ENCODE measurements at regions not wholly inside any gene's neighbourhood (a gene's known extent, or its start where the extent isn't known, plus 50 kb on each side); places are given as distances from the start of the nearest gene placed in this dataset.
"Not testable (repeated sequence)": the region's sequence is repeated elsewhere in the genome, so short reads cannot be mapped to it uniquely, and the experiment has no call there.

DNA sequence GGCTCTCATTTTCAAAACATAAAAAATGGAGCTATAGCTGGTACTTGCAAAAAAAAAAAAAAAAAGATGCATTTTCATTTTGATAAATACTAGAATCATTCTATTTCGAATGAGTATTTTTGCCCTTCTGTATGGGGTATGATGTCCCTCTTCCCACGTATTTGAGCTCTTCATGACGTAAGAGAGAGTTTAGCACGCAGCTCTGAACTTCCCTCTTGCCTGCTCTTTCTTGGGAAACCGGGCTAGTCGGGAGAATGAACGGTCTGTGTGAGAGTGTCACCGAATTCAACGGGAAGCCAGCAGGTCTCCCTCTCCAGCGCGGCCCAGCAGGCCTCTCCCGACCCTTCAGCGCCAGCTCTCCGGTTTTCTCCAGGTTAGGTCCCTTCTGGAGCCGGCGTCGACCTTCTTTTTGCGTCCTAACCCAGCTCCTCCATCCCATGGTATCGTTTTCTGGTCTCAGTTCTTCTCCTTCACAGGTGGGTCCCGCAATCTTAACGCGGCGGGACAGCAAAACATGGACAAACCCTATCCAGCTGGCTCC, 159.2 kb upstream of the PITRM1 start:
- DNase-seq: no peak

DNA sequence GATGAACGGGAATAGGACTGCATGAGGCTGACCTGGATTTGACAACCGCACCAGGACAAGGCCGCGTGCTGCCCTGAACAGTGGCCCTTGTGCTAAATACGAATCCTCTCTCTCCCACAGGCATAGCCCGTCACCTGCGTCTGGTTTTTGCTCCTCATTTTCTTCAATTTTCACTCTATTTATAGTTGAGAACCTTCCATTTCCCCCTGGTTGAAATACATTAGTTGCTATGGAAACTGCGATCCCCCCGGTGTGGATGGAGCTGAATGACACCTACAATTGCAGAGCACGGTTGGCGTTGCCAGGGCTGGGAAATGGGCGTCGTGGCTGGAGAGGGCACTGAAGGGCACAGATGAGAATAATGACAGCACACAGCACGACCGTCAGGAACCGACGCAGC, 158.6 kb upstream of the PITRM1 start:
- no peak for DNase-seq

GRCh38 chr10:3330663-3331062, 158.1 kb upstream of the PITRM1 start:
- no peak for DNase-seq

DNA sequence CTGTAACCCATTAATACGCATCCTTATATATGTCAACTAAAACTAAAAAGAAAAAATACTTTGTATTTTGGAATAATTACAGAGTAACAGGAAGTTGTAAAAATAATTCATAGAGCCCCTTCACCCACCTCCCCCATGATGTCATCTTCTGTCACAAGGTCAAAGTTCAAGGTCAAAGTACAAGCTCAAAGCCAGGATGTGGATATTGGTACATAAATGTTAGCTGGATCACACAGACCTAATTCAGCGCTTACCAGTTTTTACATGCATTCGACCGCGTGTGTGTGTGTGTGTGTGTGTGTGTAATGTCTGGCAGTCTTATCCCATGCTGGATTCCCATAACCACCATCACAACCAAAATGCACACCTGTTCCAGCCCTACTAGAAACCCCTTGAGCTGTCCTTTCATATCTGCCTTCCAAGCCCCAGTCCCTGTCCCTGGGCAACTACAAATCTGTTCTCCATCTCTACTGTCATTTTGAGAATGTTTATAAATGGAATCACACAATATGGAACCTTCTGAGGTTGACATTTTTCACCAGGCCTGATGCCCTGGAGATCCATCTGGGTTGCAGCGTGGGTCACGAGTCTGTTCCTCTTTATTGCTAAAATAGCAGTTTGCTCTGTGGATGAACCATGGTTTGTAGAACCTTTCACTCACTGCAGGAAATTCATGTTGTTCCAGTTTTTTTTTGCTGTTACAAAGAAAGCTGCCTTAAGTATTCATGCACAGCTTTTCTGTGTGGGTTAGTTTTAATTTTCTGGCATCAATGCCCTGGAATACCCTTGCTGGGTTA, 153.6 kb upstream of the PITRM1 start:
- no peak for DNase-seq

DNA sequence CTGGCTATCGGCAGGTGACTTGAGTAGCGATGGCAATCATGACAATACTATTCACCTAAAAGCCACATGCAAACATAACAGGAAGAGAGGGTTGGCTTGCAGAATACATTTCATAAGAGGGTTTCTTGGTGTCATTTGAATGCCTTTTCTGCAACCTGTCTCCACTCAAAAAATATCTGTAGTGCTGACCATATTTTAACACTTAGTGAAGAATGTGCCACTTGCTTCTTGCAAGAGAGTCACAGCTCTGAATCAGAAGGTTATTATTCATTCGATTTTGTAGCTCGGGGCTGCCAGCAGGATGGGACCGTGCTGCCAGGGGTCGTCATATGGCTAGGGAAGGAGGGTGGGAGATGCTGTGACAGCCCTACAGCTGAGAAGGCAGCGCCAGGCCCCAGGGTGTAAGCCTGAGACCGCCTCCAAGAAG, 152.0 kb upstream of the PITRM1 start:
- DNase-seq: no peak

DNA sequence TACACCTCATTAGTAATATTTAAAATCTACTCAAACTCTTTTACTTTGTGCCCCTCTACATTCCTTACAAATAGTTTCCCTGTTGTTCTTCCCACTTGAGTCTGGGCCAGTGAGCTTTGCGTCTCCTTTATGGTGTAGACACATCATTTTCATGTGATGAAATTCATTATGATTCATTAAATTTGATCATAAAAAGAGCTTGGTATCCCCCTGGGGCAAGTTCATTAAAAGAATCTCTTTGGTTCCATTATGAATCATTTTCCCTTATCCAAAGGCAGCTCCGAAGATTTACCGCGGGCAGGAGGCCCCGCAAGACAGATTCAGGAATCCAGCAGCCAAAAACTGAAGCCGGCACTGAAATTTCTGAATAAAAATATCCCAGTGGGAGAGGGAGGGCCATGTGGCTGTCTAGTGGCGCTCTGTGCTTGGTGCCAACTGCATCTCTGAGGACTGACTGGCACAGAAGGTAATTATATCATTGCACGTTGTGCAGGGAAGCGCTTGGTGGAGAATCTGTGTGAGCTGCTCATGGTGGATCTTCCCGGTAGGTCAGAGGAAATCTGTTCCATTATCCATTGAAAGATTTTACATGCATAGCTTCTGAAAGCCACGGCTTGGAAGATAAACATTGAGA, 151.4 kb upstream of the PITRM1 start:
- no peak for DNase-seq

DNA sequence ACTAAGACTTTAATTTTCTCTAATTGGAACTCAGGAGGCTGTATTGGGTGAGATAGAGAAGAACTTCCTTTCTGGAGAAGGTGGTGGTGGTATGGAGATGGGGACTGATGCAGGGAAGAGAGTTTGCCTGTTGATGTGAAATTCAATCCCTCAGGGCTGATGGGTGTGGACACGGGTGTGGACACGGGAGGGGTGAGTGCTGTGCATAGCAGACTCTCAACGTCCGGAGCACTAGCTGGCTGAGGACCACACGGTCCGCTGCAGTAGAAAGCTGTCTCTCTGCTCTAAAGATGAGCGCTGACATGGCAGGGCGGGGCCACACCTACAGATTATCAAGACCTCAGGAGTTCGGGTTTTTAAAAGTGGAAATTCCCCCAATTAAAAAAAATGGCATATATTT, 148.5 kb upstream of the PITRM1 start:
- no peak for DNase-seq

DNA sequence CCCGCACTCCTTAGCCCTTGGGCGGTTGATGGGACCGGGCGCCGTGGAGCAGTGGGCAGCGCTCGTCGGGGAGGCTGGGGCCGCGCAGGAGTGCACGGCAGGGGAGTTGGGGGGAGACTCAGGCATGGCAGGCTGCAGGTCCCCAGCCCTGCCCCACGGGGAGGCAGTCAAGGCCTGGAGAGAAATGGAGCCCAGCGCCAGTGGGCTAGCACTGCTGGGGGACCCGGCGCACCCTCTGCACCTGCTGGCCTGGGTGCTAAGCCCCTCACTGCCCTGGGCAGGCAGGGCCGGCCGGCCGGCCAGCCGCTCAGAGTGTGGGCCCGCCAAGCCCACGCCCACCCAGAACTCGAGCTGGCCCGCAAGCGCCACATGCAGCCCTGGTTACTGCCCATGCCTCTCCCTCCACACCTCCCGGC, 147.2 kb upstream of the PITRM1 start:
- DNase-seq: no peak

DNA sequence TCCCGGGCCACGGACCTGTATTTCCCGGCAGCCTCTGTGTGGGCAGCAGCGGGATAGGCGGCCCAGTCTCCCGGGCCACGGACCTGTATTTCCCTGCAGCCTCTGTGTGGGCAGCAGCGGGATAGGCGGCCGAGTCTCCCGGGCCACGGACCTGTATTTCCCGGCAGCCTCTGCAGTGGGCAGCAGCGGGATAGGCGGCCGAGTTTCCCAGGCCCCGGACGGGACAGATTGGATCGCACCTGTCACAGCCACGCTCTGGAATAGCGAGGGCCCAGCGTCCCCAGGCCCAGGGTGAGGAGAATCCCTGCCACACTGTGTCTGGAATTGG, 145.9 kb upstream of the PITRM1 start:
- DNase-seq: not testable (repeated sequence)

GRCh38 chr10:3317553-3318479, 145.2 kb upstream of the PITRM1 start:
- not testable (repeated sequence) for DNase-seq

- not testable (repeated sequence) for DNase-seq
Measured at GRCh38 chr10:3314445-3315085, 142.0 kb upstream of the PITRM1 start.

DNA sequence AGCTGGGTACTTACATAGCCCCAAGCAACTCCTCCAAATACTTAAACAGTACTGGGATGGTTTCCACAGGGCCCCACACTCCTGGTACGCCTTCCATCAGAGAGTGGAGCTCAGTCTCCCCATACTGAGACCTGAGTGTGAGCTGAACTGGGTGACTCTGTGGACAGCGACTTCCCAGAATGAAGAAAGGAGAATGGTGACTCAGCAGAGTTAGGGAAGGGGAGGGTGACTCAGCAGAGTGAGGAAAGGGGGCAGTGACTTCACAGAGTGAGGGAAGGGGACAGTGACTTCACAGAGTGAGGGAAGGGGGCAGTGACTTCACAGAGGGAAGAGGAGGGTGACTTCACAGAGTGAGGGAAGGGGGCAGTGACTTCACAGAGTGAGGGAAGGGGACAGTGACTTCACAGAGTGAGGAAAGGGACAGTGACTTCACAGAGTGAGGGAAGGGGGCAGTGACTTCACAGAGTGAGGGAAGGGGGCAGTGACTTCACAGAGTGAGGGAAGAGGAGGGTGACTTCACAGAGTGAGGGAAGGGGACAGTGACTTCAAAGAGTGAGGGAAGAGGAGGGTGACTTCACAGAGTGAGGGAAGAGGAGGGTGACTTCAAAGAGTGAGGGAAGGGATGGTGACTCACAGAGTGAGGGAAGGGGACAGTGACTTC, 141.3 kb upstream of the PITRM1 start:
- not testable (repeated sequence) for DNase-seq

GRCh38 chr10:3312403-3312940, 139.9 kb upstream of the PITRM1 start:
- DNase-seq: no peak

GRCh38 chr10:3310016-3310784, 137.6 kb upstream of the PITRM1 start:
- DNase-seq: no peak

DNA sequence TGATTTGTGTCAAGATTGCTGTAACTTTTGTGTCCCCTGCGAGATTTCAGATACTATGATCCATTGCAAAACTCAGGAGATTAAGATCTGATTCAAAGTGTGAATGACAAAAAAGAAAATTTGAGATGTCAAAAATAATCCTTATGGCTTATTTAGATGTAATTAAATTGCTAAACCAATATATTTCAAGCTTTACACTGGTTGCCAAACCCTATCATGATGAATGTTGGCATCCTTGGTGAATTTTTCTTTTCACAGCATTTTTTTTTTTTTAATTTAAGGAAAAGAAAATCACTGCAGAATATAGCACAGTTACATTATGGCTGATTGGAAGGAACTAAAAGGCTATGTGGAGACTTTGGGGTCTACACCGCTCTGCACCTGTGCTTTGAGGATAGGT, 133.5 kb upstream of the PITRM1 start:
- DNase-seq: no peak

GRCh38 chr10:3295582-3296151, 123.1 kb upstream of the PITRM1 start:
- no peak for DNase-seq

- DNase-seq: no peak
Measured at GRCh38 chr10:3294919-3295581, 122.5 kb upstream of the PITRM1 start.

GRCh38 chr10:3293581-3294431, 121.2 kb upstream of the PITRM1 start:
- no peak for DNase-seq

DNA sequence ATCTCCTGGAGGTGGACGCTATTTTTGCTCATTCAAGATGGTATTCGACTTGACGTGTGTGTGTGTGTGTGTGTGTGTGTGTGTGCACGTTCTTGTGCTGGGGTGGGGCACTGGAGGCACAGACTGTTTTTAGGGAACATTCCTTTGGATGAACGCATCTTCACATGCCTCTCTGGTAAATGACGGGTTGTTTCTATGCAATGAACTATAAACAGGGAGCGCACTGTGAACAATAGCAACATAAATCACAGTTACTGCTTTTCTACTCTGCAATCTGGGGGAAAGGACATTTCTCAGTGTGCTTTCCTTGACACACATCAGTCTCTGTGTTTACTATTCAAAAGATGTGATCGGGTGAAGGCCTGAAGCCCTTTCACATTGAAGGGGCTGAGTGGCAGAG, 120.1 kb upstream of the PITRM1 start:
- DNase-seq: no peak

Measured in central memory CD4-positive, alpha-beta T cell (primary cell).